GM23338 (cell line): ENCODE measurements at regions not wholly inside any gene's neighbourhood (a gene's known extent, or its start where the extent isn't known, plus 50 kb on each side); places are given as distances from the start of the nearest gene placed in this dataset.
A peak's percentile ranks its signal among the peaks of the same experiment; 100 is the strongest.

Experiments used
- ATAC-seq: fragments of 200-7000 bp; cut with Tn5 transposase; 3 replicates; pipeline ENCODE4 v1.9.1; 2020
- DNase-seq: peaks from one replicate; pipeline ENCODE4 v3.0.0-alpha.2; 2015; ENCODE audit warnings: low spot score
- H2AFZ ChIP-seq: fragments of 200-600 bp; sonication (generic); 2 replicates; pipeline ENCODE4 v1.8.0; 2016; ENCODE audit warnings: antibody characterized with exemption, mild to moderate bottlenecking, moderate library complexity
- H3F3A ChIP-seq: fragments of 200-600 bp; sonication (generic); replicated peaks from 2 replicates; pipeline ENCODE4 v1.8.0; 2017; ENCODE audit warnings: antibody characterized with exemption, mixed run types, low read depth
- H3K27ac ChIP-seq: fragments of 200-600 bp; sonication (generic); 2 replicates; pipeline ENCODE4 v1.6.1; 2016; ENCODE audit warnings: low read depth
- H3K27me3 ChIP-seq: fragments of 200-600 bp; sonication (generic); 2 replicates; pipeline ENCODE4 v1.8.0; 2016; ENCODE audit warnings: mild to moderate bottlenecking, mixed run types, moderate library complexity; ENCODE audit not compliant: insufficient read depth
- H3K36me3 ChIP-seq: fragments of 200-600 bp; sonication (generic); 2 replicates; pipeline ENCODE4 v1.8.0; 2016; ENCODE audit warnings: mild to moderate bottlenecking; ENCODE audit not compliant: insufficient read depth
- H3K4me1 ChIP-seq: fragments of 200-600 bp; sonication (generic); 2 replicates; pipeline ENCODE4 v1.8.0; 2016; ENCODE audit warnings: mild to moderate bottlenecking, moderate library complexity; ENCODE audit not compliant: insufficient read depth
- H3K4me2 ChIP-seq: fragments of 200-600 bp; sonication (generic); 2 replicates; pipeline ENCODE4 v1.7.1; 2017; ENCODE audit warnings: mixed run types
- H3K4me3 ChIP-seq: fragments of 200-600 bp; sonication (generic); 2 replicates; pipeline ENCODE4 v1.6.1; 2016; ENCODE audit warnings: mixed run types
- H3K79me2 ChIP-seq: fragments of 200-600 bp; sonication (generic); replicated peaks from 2 replicates; pipeline ENCODE4 v1.8.0; 2017; ENCODE audit warnings: mild to moderate bottlenecking; ENCODE audit not compliant: insufficient read depth
- H3K9me2 ChIP-seq: fragments of 200-600 bp; sonication (generic); 2 replicates; pipeline ENCODE4 v1.8.0; 2017; ENCODE audit not compliant: insufficient read depth
- H4K20me1 ChIP-seq: fragments of 200-600 bp; sonication (generic); replicated peaks from 2 replicates; pipeline ENCODE4 v1.8.0; 2017; ENCODE audit warnings: mild to moderate bottlenecking; ENCODE audit not compliant: insufficient read depth
- H3K27ac Mint-ChIP-seq: 2 replicates; pipeline ENCODE4 v1.8.0; 2020; ENCODE audit warnings: inconsistent platforms, mild to moderate bottlenecking, moderate library complexity, mixed read lengths
- H3K27me3 Mint-ChIP-seq: 3 replicates; pipeline ENCODE4 v1.8.0; 2022; ENCODE audit warnings: low read depth, mild to moderate bottlenecking, moderate library complexity, mixed read lengths, inconsistent platforms; ENCODE audit not compliant: insufficient read depth, poor library complexity
- H3K36me3 Mint-ChIP-seq: 3 replicates; pipeline ENCODE4 v1.8.0; 2021; ENCODE audit warnings: low read depth, mild to moderate bottlenecking, inconsistent platforms, moderate library complexity, mixed read lengths
- H3K4me1 Mint-ChIP-seq: 3 replicates; pipeline ENCODE4 v1.8.0; 2020; ENCODE audit warnings: mild to moderate bottlenecking, inconsistent platforms, mixed read lengths
- H3K4me3 Mint-ChIP-seq: 3 replicates; pipeline ENCODE4 v1.8.0; 2021; ENCODE audit warnings: moderate library complexity, mild to moderate bottlenecking, inconsistent platforms, mixed read lengths
- H3K9me3 Mint-ChIP-seq: 3 replicates; pipeline ENCODE4 v1.8.0; 2020; ENCODE audit warnings: moderate library complexity, mild to moderate bottlenecking, inconsistent platforms, mixed read lengths
- CREB1 ChIP-seq: fragments of 250-450 bp; sonication (Bioruptor Pico); IDR thresholded peaks from 2 replicates; pipeline ENCODE4 v1.5.0; 2020; ENCODE audit warnings: low read depth, mild to moderate bottlenecking, moderate library complexity
- EZH2phosphoT487 ChIP-seq: fragments of 200-600 bp; sonication (generic); IDR thresholded peaks from one replicate; pipeline ENCODE4 v1.8.1; 2018; ENCODE audit warnings: antibody characterized with exemption; ENCODE audit not compliant: unreplicated experiment
- NANOG ChIP-seq: IDR thresholded peaks from 2 replicates; pipeline ENCODE4 v1.6.1; 2016; ENCODE audit warnings: antibody characterized with exemption, borderline replicate concordance
- POLR2AphosphoS5 ChIP-seq: IDR thresholded peaks from 2 replicates; pipeline ENCODE4 v1.6.1; 2016; ENCODE audit warnings: antibody characterized with exemption, low read depth
- REST ChIP-seq: IDR thresholded peaks from one replicate; pipeline ENCODE4 v1.6.1; 2018; ENCODE audit warnings: antibody characterized with exemption; ENCODE audit not compliant: unreplicated experiment
- STAT1 ChIP-seq: IDR thresholded peaks from one replicate; pipeline ENCODE4 v1.6.1; 2016; ENCODE audit warnings: antibody characterized with exemption; ENCODE audit not compliant: unreplicated experiment
- ZNF114 ChIP-seq: fragments of 250-450 bp; sonication (Bioruptor Pico); IDR thresholded peaks from 2 replicates; pipeline ENCODE4 v1.5.0; 2020; ENCODE audit warnings: mild to moderate bottlenecking, moderate library complexity
- TF ChIP-seq, protein P1 (sequence below), 2 experiments: fragments of 200-600 bp in 1 of 2; sonication (generic) in 1 of 2; conservative IDR thresholded peaks; 2 replicates each; pipeline versions ENCODE4 v1.5.1 to v1.6.1; 2016 to 2017; ENCODE audit warnings: antibody characterized with exemption in 2 of 2, low read depth in 2 of 2, mild to moderate bottlenecking in 2 of 2, moderate library complexity in 1 of 2
- TF ChIP-seq, protein P2 (sequence below): fragments of 250-450 bp; sonication (Bioruptor Pico); IDR thresholded peaks from 2 replicates; pipeline ENCODE4 v1.5.0; 2020; ENCODE audit warnings: mild to moderate bottlenecking, moderate library complexity

DNA sequence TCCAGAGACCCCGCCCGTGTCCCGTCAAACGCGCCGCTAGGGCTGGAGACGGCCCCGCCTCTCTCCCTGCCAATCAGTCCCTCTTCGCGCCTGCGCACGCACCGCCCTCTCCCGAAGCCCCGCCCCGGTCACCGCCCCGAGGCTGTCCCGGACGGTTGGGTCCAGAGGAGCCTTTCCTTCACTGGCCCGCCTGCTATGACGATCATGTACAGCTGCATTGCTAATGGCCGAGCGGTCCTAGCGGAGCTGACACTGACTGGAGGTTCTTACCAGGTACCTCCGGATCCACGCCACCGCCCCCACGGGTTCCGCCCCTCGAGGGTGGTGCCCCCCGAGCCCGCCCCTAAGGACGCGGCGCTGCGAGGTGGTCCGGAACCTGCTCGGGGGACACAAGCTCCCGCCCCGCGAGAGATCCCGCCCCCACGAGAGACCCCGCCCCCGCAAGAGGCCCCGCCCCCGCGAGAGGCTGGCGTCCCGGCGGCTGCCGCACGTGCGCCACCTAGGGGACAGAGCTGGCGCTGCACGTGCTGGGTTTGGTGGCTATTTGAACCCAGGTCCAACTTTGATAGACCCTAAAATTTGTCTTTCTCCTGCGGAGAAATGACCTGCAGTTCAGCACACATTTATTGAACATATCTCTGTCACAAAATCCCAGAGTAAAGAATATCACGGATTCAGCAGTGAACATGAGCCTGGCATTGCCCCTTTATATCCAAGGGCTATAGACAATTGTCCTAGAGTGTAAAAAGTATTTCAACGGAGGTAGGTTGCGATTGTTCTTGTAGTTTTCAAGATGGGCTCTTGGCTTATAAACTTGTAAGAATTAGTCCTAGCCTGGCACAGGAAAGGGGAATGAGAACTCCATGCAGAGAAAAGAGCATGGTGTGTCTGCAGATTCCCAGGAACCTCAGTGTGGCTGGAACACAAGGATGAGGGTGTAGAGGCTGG lies 88.7 kb downstream of the HNRNPD start:
- H3K4me1 ChIP-seq, result 0 out of 2 replicates have a peak, but pooled peaks cover 4% of the 10 kb centered on the region
- peaks cover 12% of the 10 kb centered on the region; the same call in 2 of the 3 replicates for H3K4me1 Mint-ChIP-seq
- H3K9me2 ChIP-seq, result no peaks in the 10 kb centered on the region
- H4K20me1 ChIP-seq, result no peaks in the 10 kb centered on the region
- H3K4me3 Mint-ChIP-seq, result peak overlapping the region; percentile 64
- no peak overlapping the region for H3K27ac ChIP-seq
- H3K4me2 ChIP-seq, result peak overlapping the region; percentile 73
- H3K27me3 Mint-ChIP-seq, result peaks cover 4% of the 10 kb centered on the region
- no peaks in the 10 kb centered on the region for H3K36me3 Mint-ChIP-seq
- H3K36me3 ChIP-seq, result no peaks in the 10 kb centered on the region
- peak overlapping the region; percentile 49 for H3K4me3 ChIP-seq
- peak; percentile 100 for ATAC-seq
- peak; percentile 99 for DNase-seq
- peaks cover 5% of the 10 kb centered on the region; the same call in 1 of the 2 replicates for H3K27me3 ChIP-seq
- no peaks in the 10 kb centered on the region for H3F3A ChIP-seq
- H3K27ac Mint-ChIP-seq, result no peak overlapping the region
- H3K9me3 Mint-ChIP-seq, result no peaks in the 10 kb centered on the region
- TF ChIP-seq ZNF114 (CRISPR knock-in tag) (no peak), STAT1 (no peak), REST (no peak), CREB1 (CRISPR knock-in tag) (peak; percentile 73)
- TF ChIP-seq, protein P1, sequence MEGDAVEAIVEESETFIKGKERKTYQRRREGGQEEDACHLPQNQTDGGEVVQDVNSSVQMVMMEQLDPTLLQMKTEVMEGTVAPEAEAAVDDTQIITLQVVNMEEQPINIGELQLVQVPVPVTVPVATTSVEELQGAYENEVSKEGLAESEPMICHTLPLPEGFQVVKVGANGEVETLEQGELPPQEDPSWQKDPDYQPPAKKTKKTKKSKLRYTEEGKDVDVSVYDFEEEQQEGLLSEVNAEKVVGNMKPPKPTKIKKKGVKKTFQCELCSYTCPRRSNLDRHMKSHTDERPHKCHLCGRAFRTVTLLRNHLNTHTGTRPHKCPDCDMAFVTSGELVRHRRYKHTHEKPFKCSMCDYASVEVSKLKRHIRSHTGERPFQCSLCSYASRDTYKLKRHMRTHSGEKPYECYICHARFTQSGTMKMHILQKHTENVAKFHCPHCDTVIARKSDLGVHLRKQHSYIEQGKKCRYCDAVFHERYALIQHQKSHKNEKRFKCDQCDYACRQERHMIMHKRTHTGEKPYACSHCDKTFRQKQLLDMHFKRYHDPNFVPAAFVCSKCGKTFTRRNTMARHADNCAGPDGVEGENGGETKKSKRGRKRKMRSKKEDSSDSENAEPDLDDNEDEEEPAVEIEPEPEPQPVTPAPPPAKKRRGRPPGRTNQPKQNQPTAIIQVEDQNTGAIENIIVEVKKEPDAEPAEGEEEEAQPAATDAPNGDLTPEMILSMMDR (conservative IDR thresholded peaks at IDR 0.05; ENCODE audit: low read depth in 2 of 2), result peak; percentile 73 to 83
- no peaks in the 10 kb centered on the region for H3K79me2 ChIP-seq
- peak overlapping the region; percentile 100 for H2AFZ ChIP-seq

DNA sequence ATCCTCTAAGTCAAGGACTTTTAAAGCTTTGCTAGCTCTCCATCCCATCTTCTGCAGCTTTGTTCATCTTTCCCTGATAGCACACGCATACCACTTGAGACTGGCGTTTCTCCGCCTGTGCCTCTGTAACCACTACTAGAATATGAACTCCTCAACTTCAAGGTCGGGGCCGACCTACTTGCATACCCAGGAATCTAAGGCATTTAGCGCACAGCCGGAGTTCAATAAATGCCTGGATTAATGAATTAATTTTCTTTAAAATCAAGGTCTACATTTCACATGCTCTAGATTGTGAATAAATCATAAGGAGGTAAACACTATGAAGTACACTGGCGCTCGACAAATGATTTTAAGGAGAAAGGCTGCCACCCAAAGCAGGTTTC lies 89.3 kb downstream of the HNRNPD start:
- peaks cover 4% of the 10 kb centered on the region for H3K27me3 Mint-ChIP-seq
- peaks cover 12% of the 10 kb centered on the region; the same call in 2 of the 3 replicates for H3K4me1 Mint-ChIP-seq
- ATAC-seq (peak; percentile 41), DNase-seq (peak; percentile 72)
- H3K9me2 ChIP-seq, result no peaks in the 10 kb centered on the region
- peak overlapping the region; percentile 64 for H3K4me3 Mint-ChIP-seq
- no peaks in the 10 kb centered on the region for H3K36me3 ChIP-seq
- H3K4me3 ChIP-seq, result peak overlapping the region; percentile 49
- H3K27ac Mint-ChIP-seq, result no peak overlapping the region
- H3K4me1 ChIP-seq, result 0 out of 2 replicates have a peak, but pooled peaks cover 4% of the 10 kb centered on the region
- H3F3A ChIP-seq, result no peaks in the 10 kb centered on the region
- H3K79me2 ChIP-seq, result no peaks in the 10 kb centered on the region
- H3K36me3 Mint-ChIP-seq, result no peaks in the 10 kb centered on the region
- no peaks in the 10 kb centered on the region for H4K20me1 ChIP-seq
- H3K27ac ChIP-seq, result no peak overlapping the region
- H3K27me3 ChIP-seq, result peaks cover 5% of the 10 kb centered on the region; the same call in 1 of the 2 replicates
- H2AFZ ChIP-seq, result peak overlapping the region; percentile 26; the same call in 1 of the 2 replicates
- no peaks in the 10 kb centered on the region for H3K9me3 Mint-ChIP-seq
- peak overlapping the region; percentile 62 for H3K4me2 ChIP-seq
- TF ChIP-seq EZH2phosphoT487 (no peak), POLR2AphosphoS5 (no peak), NANOG (no peak), STAT1 (no peak)
- TF ChIP-seq, protein P2, sequence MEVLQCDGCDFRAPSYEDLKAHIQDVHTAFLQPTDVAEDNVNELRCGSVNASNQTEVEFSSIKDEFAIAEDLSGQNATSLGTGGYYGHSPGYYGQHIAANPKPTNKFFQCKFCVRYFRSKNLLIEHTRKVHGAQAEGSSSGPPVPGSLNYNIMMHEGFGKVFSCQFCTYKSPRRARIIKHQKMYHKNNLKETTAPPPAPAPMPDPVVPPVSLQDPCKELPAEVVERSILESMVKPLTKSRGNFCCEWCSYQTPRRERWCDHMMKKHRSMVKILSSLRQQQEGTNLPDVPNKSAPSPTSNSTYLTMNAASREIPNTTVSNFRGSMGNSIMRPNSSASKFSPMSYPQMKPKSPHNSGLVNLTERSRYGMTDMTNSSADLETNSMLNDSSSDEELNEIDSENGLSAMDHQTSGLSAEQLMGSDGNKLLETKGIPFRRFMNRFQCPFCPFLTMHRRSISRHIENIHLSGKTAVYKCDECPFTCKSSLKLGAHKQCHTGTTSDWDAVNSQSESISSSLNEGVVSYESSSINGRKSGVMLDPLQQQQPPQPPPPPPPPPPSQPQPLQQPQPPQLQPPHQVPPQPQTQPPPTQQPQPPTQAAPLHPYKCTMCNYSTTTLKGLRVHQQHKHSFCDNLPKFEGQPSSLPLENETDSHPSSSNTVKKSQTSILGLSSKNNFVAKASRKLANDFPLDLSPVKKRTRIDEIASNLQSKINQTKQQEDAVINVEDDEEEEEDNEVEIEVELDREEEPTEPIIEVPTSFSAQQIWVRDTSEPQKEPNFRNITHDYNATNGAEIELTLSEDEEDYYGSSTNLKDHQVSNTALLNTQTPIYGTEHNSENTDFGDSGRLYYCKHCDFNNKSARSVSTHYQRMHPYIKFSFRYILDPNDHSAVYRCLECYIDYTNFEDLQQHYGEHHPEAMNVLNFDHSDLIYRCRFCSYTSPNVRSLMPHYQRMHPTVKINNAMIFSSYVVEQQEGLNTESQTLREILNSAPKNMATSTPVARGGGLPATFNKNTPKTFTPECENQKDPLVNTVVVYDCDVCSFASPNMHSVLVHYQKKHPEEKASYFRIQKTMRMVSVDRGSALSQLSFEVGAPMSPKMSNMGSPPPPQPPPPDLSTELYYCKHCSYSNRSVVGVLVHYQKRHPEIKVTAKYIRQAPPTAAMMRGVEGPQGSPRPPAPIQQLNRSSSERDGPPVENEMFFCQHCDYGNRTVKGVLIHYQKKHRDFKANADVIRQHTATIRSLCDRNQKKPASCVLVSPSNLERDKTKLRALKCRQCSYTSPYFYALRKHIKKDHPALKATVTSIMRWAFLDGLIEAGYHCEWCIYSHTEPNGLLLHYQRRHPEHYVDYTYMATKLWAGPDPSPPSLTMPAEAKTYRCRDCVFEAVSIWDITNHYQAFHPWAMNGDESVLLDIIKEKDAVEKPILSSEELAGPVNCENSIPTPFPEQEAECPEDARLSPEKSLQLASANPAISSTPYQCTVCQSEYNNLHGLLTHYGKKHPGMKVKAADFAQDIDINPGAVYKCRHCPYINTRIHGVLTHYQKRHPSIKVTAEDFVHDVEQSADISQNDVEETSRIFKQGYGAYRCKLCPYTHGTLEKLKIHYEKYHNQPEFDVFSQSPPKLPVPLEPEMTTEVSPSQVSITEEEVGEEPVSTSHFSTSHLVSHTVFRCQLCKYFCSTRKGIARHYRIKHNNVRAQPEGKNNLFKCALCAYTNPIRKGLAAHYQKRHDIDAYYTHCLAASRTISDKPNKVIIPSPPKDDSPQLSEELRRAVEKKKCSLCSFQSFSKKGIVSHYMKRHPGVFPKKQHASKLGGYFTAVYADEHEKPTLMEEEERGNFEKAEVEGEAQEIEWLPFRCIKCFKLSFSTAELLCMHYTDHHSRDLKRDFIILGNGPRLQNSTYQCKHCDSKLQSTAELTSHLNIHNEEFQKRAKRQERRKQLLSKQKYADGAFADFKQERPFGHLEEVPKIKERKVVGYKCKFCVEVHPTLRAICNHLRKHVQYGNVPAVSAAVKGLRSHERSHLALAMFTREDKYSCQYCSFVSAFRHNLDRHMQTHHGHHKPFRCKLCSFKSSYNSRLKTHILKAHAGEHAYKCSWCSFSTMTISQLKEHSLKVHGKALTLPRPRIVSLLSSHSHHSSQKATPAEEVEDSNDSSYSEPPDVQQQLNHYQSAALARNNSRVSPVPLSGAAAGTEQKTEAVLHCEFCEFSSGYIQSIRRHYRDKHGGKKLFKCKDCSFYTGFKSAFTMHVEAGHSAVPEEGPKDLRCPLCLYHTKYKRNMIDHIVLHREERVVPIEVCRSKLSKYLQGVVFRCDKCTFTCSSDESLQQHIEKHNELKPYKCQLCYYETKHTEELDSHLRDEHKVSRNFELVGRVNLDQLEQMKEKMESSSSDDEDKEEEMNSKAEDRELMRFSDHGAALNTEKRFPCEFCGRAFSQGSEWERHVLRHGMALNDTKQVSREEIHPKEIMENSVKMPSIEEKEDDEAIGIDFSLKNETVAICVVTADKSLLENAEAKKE (CRISPR knock-in tag), result no peak
